DOHH2 (cell line): ENCODE measurements at regions not wholly inside any gene's neighbourhood (a gene's known extent, or its start where the extent isn't known, plus 50 kb on each side); places are given as distances from the start of the nearest gene placed in this dataset.

Experiments used
- H3F3A ChIP-seq: fragments of 200-600 bp; sonication (generic), shearing (Covaris generic); 2 replicates; pipeline ENCODE4 v1.6.0; 2016; ENCODE audit warnings: antibody characterized with exemption, mild to moderate bottlenecking; ENCODE audit not compliant: control insufficient read depth, insufficient read depth
- H3K27ac ChIP-seq: fragments of 200-600 bp; sonication (generic); 2 replicates; pipeline ENCODE4 v1.5.1; 2014; ENCODE audit warnings: low read depth, mild to moderate bottlenecking, low read length, moderate library complexity
- H3K27me3 ChIP-seq: fragments of 200-600 bp; sonication (generic); 2 replicates; pipeline ENCODE4 v1.6.1; 2014; ENCODE audit warnings: mild to moderate bottlenecking, low read length, mixed read lengths; ENCODE audit not compliant: control insufficient read depth
- H3K36me3 ChIP-seq: fragments of 200-600 bp; sonication (generic); 2 replicates; pipeline ENCODE4 v1.6.1; 2014; ENCODE audit warnings: mild to moderate bottlenecking, low read length, moderate library complexity, mixed read lengths; ENCODE audit not compliant: control insufficient read depth
- H3K4me1 ChIP-seq: fragments of 200-600 bp; sonication (generic); 2 replicates; pipeline ENCODE4 v1.6.1; 2014; ENCODE audit warnings: mild to moderate bottlenecking, low read length, mixed read lengths; ENCODE audit not compliant: control insufficient read depth
- H3K4me2 ChIP-seq: fragments of 200-600 bp; sonication (generic); 2 replicates; pipeline ENCODE4 v1.6.0; 2014; ENCODE audit warnings: mild to moderate bottlenecking, low read length, moderate library complexity
- H3K4me3 ChIP-seq: fragments of 200-600 bp; sonication (generic); 2 replicates; pipeline ENCODE4 v1.5.1; 2014; ENCODE audit warnings: mild to moderate bottlenecking, low read length, mixed read lengths
- H3K79me2 ChIP-seq: fragments of 200-600 bp; sonication (generic); 2 replicates; pipeline ENCODE4 v1.6.1; 2014; ENCODE audit warnings: mild to moderate bottlenecking, low read length, mixed read lengths; ENCODE audit not compliant: control insufficient read depth
- H3K9me2 ChIP-seq: fragments of 200-600 bp; sonication (generic); replicated peaks from 2 replicates; pipeline ENCODE4 v1.6.1; 2014; ENCODE audit warnings: mild to moderate bottlenecking, low read length, mixed read lengths; ENCODE audit not compliant: control insufficient read depth
- H3K9me3 ChIP-seq: fragments of 200-600 bp; sonication (generic); 2 replicates; pipeline ENCODE4 v1.6.1; 2014; ENCODE audit warnings: antibody characterized with exemption, low read length, mixed read lengths; ENCODE audit not compliant: control insufficient read depth, insufficient read depth
- H4K20me1 ChIP-seq: fragments of 200-600 bp; sonication (generic); 2 replicates; pipeline ENCODE4 v1.6.0; 2014; ENCODE audit warnings: low read depth, mild to moderate bottlenecking, antibody characterized with exemption, low read length, moderate library complexity; ENCODE audit not compliant: control insufficient read depth, insufficient read depth
- EZH2phosphoT487 ChIP-seq: fragments of 200-600 bp; sonication (generic); IDR thresholded peaks from 2 replicates; pipeline ENCODE4 v1.6.1; 2017; ENCODE audit warnings: borderline replicate concordance, mild to moderate bottlenecking, antibody characterized with exemption, low read length, moderate library complexity, mixed read lengths
- TF ChIP-seq, protein P1 (sequence below): fragments of 200-600 bp; sonication (generic); IDR thresholded peaks from one replicate; pipeline ENCODE4 v1.5.1; 2014; ENCODE audit warnings: antibody characterized with exemption, mild to moderate bottlenecking, low read depth, low read length; ENCODE audit not compliant: poor library complexity, severe bottlenecking

DNA sequence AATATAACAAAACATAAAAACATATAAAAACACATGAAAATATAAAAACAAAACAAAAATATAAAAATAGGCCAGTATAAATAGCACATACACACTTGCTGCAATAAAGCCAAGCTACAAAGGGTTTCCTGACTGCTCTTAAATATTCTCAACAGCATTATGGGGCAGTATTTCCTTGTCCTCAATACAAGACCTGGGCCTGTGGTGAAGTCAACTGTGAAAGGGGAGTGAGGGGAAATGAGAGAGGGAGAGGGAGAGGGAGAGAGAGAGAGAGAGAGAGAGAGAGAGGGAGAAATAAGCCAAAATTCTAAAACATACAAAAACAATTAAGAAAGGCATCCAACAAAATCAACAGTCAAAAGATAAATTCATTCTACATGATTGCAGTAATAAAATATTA, 82.6 kb upstream of the NEDD4L start:
- TF ChIP-seq, protein P1, sequence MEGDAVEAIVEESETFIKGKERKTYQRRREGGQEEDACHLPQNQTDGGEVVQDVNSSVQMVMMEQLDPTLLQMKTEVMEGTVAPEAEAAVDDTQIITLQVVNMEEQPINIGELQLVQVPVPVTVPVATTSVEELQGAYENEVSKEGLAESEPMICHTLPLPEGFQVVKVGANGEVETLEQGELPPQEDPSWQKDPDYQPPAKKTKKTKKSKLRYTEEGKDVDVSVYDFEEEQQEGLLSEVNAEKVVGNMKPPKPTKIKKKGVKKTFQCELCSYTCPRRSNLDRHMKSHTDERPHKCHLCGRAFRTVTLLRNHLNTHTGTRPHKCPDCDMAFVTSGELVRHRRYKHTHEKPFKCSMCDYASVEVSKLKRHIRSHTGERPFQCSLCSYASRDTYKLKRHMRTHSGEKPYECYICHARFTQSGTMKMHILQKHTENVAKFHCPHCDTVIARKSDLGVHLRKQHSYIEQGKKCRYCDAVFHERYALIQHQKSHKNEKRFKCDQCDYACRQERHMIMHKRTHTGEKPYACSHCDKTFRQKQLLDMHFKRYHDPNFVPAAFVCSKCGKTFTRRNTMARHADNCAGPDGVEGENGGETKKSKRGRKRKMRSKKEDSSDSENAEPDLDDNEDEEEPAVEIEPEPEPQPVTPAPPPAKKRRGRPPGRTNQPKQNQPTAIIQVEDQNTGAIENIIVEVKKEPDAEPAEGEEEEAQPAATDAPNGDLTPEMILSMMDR: no peak
- no peak for TF ChIP-seq EZH2phosphoT487

DNA sequence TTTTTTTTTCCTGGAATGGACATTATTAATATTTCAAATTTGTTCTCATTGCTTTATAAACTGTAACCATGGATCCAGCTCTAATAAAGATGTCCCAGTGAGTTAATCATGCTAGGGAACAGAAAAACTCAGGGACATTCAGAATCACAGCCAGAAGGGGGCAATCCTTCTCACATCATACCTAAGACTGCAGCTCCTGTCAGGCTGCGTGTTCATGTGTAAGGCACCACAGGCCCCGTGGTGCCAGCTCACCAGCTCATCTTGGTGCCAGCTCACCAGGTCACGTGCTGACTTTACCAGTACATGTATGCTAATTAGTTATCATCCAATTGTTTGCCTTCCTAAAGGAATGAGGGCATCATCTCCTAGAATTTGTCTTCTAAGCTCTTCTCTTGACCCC, 84.7 kb upstream of the NEDD4L start:
- H3K4me2 ChIP-seq: no peak overlapping the region
- H4K20me1 ChIP-seq: no peaks in the 10 kb centered on the region
- no peaks in the 10 kb centered on the region for H3K9me3 ChIP-seq
- H3F3A ChIP-seq: no peaks in the 10 kb centered on the region
- peaks cover 34% of the 10 kb centered on the region for H3K4me1 ChIP-seq
- no peaks in the 10 kb centered on the region for H3K36me3 ChIP-seq
- TF ChIP-seq EZH2phosphoT487: no peak
- TF ChIP-seq, protein P1: peak; percentile 81
- 0 out of 2 replicates have a peak overlapping the region, but pooled peaks have one; percentile 8 for H3K27ac ChIP-seq
- H3K9me2 ChIP-seq: no peaks in the 10 kb centered on the region
- H3K79me2 ChIP-seq: no peaks in the 10 kb centered on the region
- no peak overlapping the region for H3K4me3 ChIP-seq
- H3K27me3 ChIP-seq: 0 out of 2 replicates have a peak, but pooled peaks cover 3% of the 10 kb centered on the region

More for the DNA sequence above, 82.6 kb upstream of the NEDD4L start:
- no peaks in the 10 kb centered on the region for H3F3A ChIP-seq
- H3K36me3 ChIP-seq: no peaks in the 10 kb centered on the region
- no peak overlapping the region for H3K4me3 ChIP-seq
- no peaks in the 10 kb centered on the region for H3K79me2 ChIP-seq
- 0 out of 2 replicates have a peak, but pooled peaks cover 1% of the 10 kb centered on the region for H3K27me3 ChIP-seq
- no peaks in the 10 kb centered on the region for H3K9me2 ChIP-seq
- peaks cover 45% of the 10 kb centered on the region for H3K4me1 ChIP-seq
- peak overlapping the region; percentile 33 for H3K27ac ChIP-seq
- peak overlapping the region; percentile 21 for H3K4me2 ChIP-seq
- H3K9me3 ChIP-seq: no peaks in the 10 kb centered on the region
- H4K20me1 ChIP-seq: no peaks in the 10 kb centered on the region

- Histone ChIP-seq H4K20me1 (no peaks in the 10 kb centered on the region), H3K4me1 (peaks cover 29% of the 10 kb centered on the region), H3K27ac (no peak overlapping the region), H3K79me2 (no peaks in the 10 kb centered on the region), H3K4me2 (no peak overlapping the region), H3K9me2 (no peaks in the 10 kb centered on the region), H3K4me3 (no peak overlapping the region), H3F3A (no peaks in the 10 kb centered on the region), H3K27me3 (0 out of 2 replicates have a peak, but pooled peaks cover 3% of the 10 kb centered on the region), H3K9me3 (no peaks in the 10 kb centered on the region), H3K36me3 (no peaks in the 10 kb centered on the region)
- TF ChIP-seq EZH2phosphoT487: no peak
- TF ChIP-seq, protein P1: no peak
Measured at GRCh38 chr18:57957210-57957609, 86.8 kb upstream of the NEDD4L start.

DNA sequence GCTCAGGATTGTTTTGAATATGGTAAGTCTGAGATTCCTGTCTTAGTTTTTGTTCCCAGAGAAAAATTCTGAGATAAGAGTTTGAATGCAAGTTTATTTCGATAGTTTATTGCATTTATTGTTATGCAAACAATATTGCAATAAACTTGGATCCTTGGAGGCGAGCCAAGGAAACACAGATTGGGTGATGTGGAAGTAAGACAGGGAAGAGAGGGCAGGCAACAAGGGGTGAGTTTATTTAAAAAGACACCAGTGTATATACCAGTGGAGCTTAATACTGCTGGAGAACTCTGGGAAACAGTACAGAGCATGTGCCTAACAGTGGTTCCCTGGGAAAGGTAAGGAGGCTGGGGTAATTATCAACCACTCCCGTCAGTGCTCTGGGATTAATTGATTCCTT, 87.5 kb upstream of the NEDD4L start:
- no peak for TF ChIP-seq EZH2phosphoT487
- H3F3A ChIP-seq: no peaks in the 10 kb centered on the region

More for the DNA sequence above, 87.5 kb upstream of the NEDD4L start:
- 0 out of 2 replicates have a peak, but pooled peaks cover 3% of the 10 kb centered on the region for H3K27me3 ChIP-seq
- no peaks in the 10 kb centered on the region for H3K36me3 ChIP-seq
- H3K4me2 ChIP-seq: no peak overlapping the region
- no peaks in the 10 kb centered on the region for H3K79me2 ChIP-seq
- no peaks in the 10 kb centered on the region for H4K20me1 ChIP-seq
- no peak overlapping the region for H3K27ac ChIP-seq
- peaks cover 30% of the 10 kb centered on the region for H3K4me1 ChIP-seq
- no peak overlapping the region for H3K4me3 ChIP-seq
- no peaks in the 10 kb centered on the region for H3K9me3 ChIP-seq
- no peaks in the 10 kb centered on the region for H3K9me2 ChIP-seq
